Adrenal gland (tissue), 9 donors: ENCODE measurements at regions not wholly inside any gene's neighbourhood (a gene's known extent, or its start where the extent isn't known, plus 50 kb on each side); places are given as distances from the start of the nearest gene placed in this dataset.

Experiments used
- DNase-seq, 7 donors: peaks; one replicate each; pipeline ENCODE4 v3.0.0-alpha.2; 2019 to 2020
- H3K27ac ChIP-seq, 5 donors: fragments of 200-600 bp; sonication (generic) in 4 of 5; 1 replicate in 3 of 5; 2 replicates in 2 of 5; pipeline versions ENCODE4 v1.5.1 to v1.8.0; 2016 to 2020; ENCODE audit warnings: mild to moderate bottlenecking in 1 of 5
- H3K27me3 ChIP-seq: fragments of 200-600 bp; 2 replicates; pipeline ENCODE4 v1.8.0; 2021
- H3K36me3 ChIP-seq, 2 donors: fragments of 200-600 bp; replicated peaks in 1 of 2; 1 replicate in 1 of 2; 2 replicates in 1 of 2; pipeline versions ENCODE4 v1.5.1 to v1.8.0; 2018 to 2022
- H3K4me1 ChIP-seq, 2 donors: fragments of 200-600 bp; replicated peaks in 1 of 2; 1 replicate in 1 of 2; 2 replicates in 1 of 2; pipeline versions ENCODE4 v1.5.1 to v1.8.0; 2018 to 2021
- H3K4me3 ChIP-seq, 4 donors: fragments of 200-600 bp; sonication (generic) in 3 of 4; one replicate each; pipeline ENCODE4 v1.5.1; 2016 to 2018
- H3K9me3 ChIP-seq, 3 donors: fragments of 200-600 bp; sonication (generic) in 1 of 3; replicated peaks in 1 of 3; 1 replicate in 2 of 3; 2 replicates in 1 of 3; pipeline versions ENCODE4 v1.5.1 to v1.8.0; 2016 to 2021
- POLR2A ChIP-seq, 2 donors: fragments of 450-650 bp; IDR thresholded peaks; one replicate each; pipeline ENCODE4 v1.6.1; 2017; ENCODE audit warnings: antibody characterized with exemption in 2 of 2, mild to moderate bottlenecking in 2 of 2, moderate library complexity in 1 of 2
- WGBS, 4 donors: extraction: QIAGEN DNeasy Blood & Tissue Kit in 2 of 4; methylation state at CpG; one replicate each; pipeline versions ENCODE4 v1.1.5 to v1.1.7; 2013 to 2017; 5-methylcytosine and 5-hydroxymethylcytosine counted together
- intact Hi-C, 2 donors: fragments of 100-400 bp; cut with DNase I; formaldehyde crosslinking; loops; one replicate each; pipeline versions ENCODE4 v1.14.1 to v1.15.0; 2022 to 2023
- TF ChIP-seq, protein P1 (sequence below), 6 experiments: fragments of 450-650 bp in 4 of 6; fragments of 200-600 bp in 2 of 6; sonication (generic) in 1 of 6; IDR thresholded peaks; 1 replicate in 5 of 6; 2 replicates in 1 of 6; pipeline versions ENCODE4 v1.5.1 to v1.8.0; 2016 to 2021; ENCODE audit warnings: antibody characterized with exemption in 6 of 6, mild to moderate bottlenecking in 2 of 6, moderate library complexity in 1 of 6
- donor health status: healthy with polysubstance abuse.
- donor health status: Bipolar disorder and iron deficiency.
- donor health status: DM: yes; HTN: yes; CAD: no.
- donor health status: DM: no; HTN: no; CAD: no.
- donor health status: DM: no; HTN: no; CAD: no.

DNA sequence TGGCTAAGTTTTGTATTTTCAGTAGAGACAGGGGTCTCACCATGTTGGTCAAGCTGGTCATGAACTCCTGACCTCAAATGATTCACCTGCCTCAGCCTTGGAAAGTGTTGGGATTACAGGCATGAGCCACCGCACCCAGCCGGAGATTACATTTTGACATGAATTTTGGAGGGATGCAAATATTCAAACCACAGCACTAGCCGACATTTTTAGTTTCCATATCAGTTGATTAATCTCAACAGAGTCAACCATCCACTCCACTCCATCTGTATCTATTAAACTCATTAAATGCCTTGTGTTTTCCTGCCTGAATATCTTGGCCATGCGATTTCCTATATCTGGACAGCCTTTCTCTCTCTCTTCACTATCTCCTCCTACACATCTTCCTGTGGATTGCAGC is 64.1 kb upstream of the PDGFRA start:
- Histone ChIP-seq H3K4me3 (no peak overlapping the region), H3K27me3 (no peaks in the 10 kb centered on the region), H3K9me3 (no peaks in the 10 kb centered on the region), H3K27ac (no peak overlapping the region), H3K36me3 (no peaks in the 10 kb centered on the region), H3K4me1 (no peaks in the 10 kb centered on the region)
- WGBS, 4 donors = 84 to 90% (median 89%) methylated on average over 4 of the region's 4 CpGs
- TF ChIP-seq, protein P1, sequence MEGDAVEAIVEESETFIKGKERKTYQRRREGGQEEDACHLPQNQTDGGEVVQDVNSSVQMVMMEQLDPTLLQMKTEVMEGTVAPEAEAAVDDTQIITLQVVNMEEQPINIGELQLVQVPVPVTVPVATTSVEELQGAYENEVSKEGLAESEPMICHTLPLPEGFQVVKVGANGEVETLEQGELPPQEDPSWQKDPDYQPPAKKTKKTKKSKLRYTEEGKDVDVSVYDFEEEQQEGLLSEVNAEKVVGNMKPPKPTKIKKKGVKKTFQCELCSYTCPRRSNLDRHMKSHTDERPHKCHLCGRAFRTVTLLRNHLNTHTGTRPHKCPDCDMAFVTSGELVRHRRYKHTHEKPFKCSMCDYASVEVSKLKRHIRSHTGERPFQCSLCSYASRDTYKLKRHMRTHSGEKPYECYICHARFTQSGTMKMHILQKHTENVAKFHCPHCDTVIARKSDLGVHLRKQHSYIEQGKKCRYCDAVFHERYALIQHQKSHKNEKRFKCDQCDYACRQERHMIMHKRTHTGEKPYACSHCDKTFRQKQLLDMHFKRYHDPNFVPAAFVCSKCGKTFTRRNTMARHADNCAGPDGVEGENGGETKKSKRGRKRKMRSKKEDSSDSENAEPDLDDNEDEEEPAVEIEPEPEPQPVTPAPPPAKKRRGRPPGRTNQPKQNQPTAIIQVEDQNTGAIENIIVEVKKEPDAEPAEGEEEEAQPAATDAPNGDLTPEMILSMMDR (IDR thresholded peaks at IDR 0.05) = no peak
- TF ChIP-seq POLR2A (IDR thresholded peaks at IDR 0.05) = no peak
- intact Hi-C loops = no loop called here
- no peak for DNase-seq

- Histone ChIP-seq H3K27me3 (no peaks in the 10 kb centered on the region), H3K9me3 (no peaks in the 10 kb centered on the region), H3K4me1 (no peaks in the 10 kb centered on the region), H3K36me3 (no peaks in the 10 kb centered on the region), H3K4me3 (no peak overlapping the region), H3K27ac (no peak overlapping the region)
- no peak for DNase-seq
- TF ChIP-seq POLR2A (IDR thresholded peaks at IDR 0.05) = no peak
- TF ChIP-seq, protein P1 (IDR thresholded peaks at IDR 0.05) = no peak
- intact Hi-C loops = no loop called here
Observed at GRCh38 chr4:54165438-54165837, 63.7 kb upstream of the PDGFRA start.

GRCh38 chr4:54167508-54167907 is 61.6 kb upstream of the PDGFRA start:
- H3K27me3 ChIP-seq = no peaks in the 10 kb centered on the region
- H3K36me3 ChIP-seq = no peaks in the 10 kb centered on the region
- H3K4me1 ChIP-seq = no peaks in the 10 kb centered on the region
- no peak overlapping the region for H3K27ac ChIP-seq
- intact Hi-C loops = no loop called here
- H3K9me3 ChIP-seq = no peaks in the 10 kb centered on the region
- WGBS, 4 donors = 69 to 81% (median 76%) methylated on average over 3 of the region's 3 CpGs
- DNase-seq = no peak
- TF ChIP-seq, protein P1 (IDR thresholded peaks at IDR 0.05) = no peak
- TF ChIP-seq POLR2A (IDR thresholded peaks at IDR 0.05) = no peak
- H3K4me3 ChIP-seq = no peak overlapping the region

- H3K36me3 ChIP-seq = no peaks in the 10 kb centered on the region
- no peak for DNase-seq
- TF ChIP-seq, protein P1 (IDR thresholded peaks at IDR 0.05) = no peak
- no peak for TF ChIP-seq POLR2A (IDR thresholded peaks at IDR 0.05)
- H3K9me3 ChIP-seq = no peaks in the 10 kb centered on the region
- WGBS, 4 donors = 60 to 79% (median 68%) methylated on average over 2 of the region's 2 CpGs
- H3K27me3 ChIP-seq = no peaks in the 10 kb centered on the region
- H3K27ac ChIP-seq = no peak overlapping the region
- no peaks in the 10 kb centered on the region for H3K4me1 ChIP-seq
- intact Hi-C loops = no loop called here
- H3K4me3 ChIP-seq = no peak overlapping the region
Observed at GRCh38 chr4:54169176-54169575, 59.9 kb upstream of the PDGFRA start.
